Right forelimb (tissue), 1 donor: ENCODE measurements at regions not wholly inside any gene's neighbourhood (a gene's known extent, or its start where the extent isn't known, plus 50 kb on each side); places are given as distances from the start of the nearest gene placed in this dataset.
"Not testable (repeated sequence)": the region's sequence is repeated elsewhere in the genome, so short reads cannot be mapped to it uniquely, and the experiment has no call there.

ENCODE experiments used
- DNase-seq: peaks from one replicate; pipeline ENCODE4 v3.0.0-alpha.2; 2018

GRCh38 chr12:126212824-126213223 lies 1147.6 kb downstream of the AACS start:
- no peak for DNase-seq

- no peak for DNase-seq
Observed at GRCh38 chr12:126218697-126219096, 1153.5 kb downstream of the AACS start.

- no peak for DNase-seq
Observed at GRCh38 chr12:126219139-126219538, 1153.9 kb downstream of the AACS start.

GRCh38 chr12:126219654-126220279 lies 1154.5 kb downstream of the AACS start:
- no peak for DNase-seq

- DNase-seq: no peak
Observed at GRCh38 chr12:126224032-126224431, 1158.8 kb downstream of the AACS start.

GRCh38 chr12:126228936-126229335 lies 1163.7 kb downstream of the AACS start:
- DNase-seq: no peak

GRCh38 chr12:126232711-126233110 lies 1167.5 kb downstream of the AACS start:
- DNase-seq: no peak

- DNase-seq: no peak
Observed at GRCh38 chr12:126233625-126234024, 1168.4 kb downstream of the AACS start.

GRCh38 chr12:126243814-126244440 lies 1178.7 kb downstream of the AACS start:
- no peak for DNase-seq

- DNase-seq: no peak
Observed at GRCh38 chr12:126247936-126248335, 1182.7 kb downstream of the AACS start.

GRCh38 chr12:126248871-126249403 lies 1183.7 kb downstream of the AACS start:
- no peak for DNase-seq

GRCh38 chr12:126258190-126258589 lies 1193.0 kb downstream of the AACS start:
- no peak for DNase-seq

GRCh38 chr12:126262829-126263228 lies 1197.6 kb downstream of the AACS start:
- no peak for DNase-seq

GRCh38 chr12:126268222-126268621 lies 1203.0 kb downstream of the AACS start:
- no peak for DNase-seq

- DNase-seq: no peak
Observed at GRCh38 chr12:126271159-126271558, 1205.9 kb downstream of the AACS start.

- no peak for DNase-seq
Observed at GRCh38 chr12:126282691-126283090, 1217.5 kb downstream of the AACS start.

GRCh38 chr12:126286203-126286602 lies 1221.0 kb downstream of the AACS start:
- no peak for DNase-seq

- DNase-seq: no peak
Observed at GRCh38 chr12:126290456-126290855, 1225.2 kb downstream of the AACS start.

- not testable (repeated sequence) for DNase-seq
Observed at GRCh38 chr12:126291987-126292386, 1226.8 kb downstream of the AACS start.

- DNase-seq: no peak
Observed at GRCh38 chr12:126295652-126296051, 1230.4 kb downstream of the AACS start.

GRCh38 chr12:126309278-126309677 lies 1244.0 kb downstream of the AACS start:
- no peak for DNase-seq

GRCh38 chr12:126312457-126312856 lies 1247.2 kb downstream of the AACS start:
- no peak for DNase-seq

GRCh38 chr12:126316411-126316810 lies 1251.2 kb downstream of the AACS start:
- DNase-seq: no peak

- no peak for DNase-seq
Observed at GRCh38 chr12:126337556-126338441, 1272.6 kb downstream of the AACS start.
